Renal cortex interstitium (tissue), 11 donors: ENCODE measurements at regions not wholly inside any gene's neighbourhood (a gene's known extent, or its start where the extent isn't known, plus 50 kb on each side); places are given as distances from the start of the nearest gene placed in this dataset.

ENCODE experiments used
- DNase-seq, 11 donors: peaks; one replicate each; pipeline ENCODE4 v3.0.0-alpha.2; 2013; ENCODE audit warnings: low read depth in 9 of 11, low spot score in 4 of 11; ENCODE audit errors: extremely low read depth in 1 of 11

DNA sequence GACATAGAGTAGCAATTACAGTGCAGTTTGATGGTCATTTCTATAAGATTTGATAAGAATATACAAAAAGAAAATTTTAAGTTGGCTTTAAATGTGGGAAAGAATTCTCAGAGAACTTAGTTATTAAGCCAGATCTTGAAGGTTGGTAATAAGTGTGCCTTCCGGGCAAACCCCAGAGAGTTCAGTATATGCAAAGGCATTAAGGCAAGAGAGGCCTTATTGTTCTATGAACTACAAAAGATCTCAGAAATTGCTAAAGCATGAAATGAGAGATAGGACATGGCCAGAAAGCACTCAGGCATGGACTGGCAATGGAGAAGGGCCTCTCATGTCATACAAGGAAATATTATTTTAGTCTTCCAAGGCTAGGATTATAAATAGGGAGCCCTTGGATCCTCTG, 390.2 kb upstream of the C1orf87 start:
- DNase-seq, result no peak

DNA sequence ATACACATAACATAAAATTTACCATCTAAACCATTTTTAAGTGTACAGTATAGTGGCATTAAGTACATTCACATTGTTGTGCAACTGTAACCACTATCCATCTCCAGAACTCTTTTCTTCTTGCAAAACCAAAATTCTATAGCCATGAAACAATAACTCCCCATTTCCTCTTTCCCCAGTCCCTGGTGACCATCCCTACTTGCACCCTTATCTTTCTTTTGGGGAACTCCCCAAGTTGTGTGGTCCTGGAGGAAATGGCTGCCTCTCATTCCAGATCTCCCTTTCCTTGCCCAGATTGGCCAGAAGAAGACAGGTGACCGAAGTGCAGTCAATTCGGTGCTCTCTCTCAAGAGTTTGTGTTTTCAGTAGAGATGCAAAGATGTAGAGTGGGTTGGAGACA, 389.6 kb upstream of the C1orf87 start:
- no peak for DNase-seq

DNA sequence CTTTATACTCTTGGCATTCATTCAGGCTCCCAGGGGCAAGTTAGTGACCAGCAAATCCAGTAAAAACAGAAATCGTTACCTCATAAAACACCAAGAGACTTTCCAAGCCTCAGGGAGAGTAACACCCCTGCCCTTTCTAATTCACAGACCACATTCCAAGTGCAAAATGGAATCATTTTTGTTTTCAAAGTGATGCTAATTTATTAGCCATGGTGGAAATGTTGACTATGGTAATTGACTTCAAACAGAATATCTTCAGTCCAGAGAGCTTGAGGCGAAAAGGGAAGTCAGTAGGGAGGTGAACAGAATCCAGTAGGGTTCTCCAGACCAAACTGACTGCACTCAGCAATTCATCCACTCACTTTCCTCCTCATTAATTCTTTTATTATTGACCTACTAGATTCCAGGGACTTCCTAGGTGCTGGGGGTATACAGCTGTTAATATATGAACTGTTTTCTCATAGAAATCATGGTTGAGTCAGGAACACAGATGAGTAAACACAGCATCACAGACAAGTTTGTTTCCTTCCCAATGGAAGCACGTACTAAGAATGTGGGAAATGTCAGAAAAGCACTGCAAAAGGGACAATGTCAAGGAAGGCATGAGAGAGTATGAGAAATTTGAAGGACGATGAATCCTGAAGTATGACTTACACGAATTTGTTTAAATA, 388.5 kb upstream of the C1orf87 start:
- DNase-seq, result no peak

DNA sequence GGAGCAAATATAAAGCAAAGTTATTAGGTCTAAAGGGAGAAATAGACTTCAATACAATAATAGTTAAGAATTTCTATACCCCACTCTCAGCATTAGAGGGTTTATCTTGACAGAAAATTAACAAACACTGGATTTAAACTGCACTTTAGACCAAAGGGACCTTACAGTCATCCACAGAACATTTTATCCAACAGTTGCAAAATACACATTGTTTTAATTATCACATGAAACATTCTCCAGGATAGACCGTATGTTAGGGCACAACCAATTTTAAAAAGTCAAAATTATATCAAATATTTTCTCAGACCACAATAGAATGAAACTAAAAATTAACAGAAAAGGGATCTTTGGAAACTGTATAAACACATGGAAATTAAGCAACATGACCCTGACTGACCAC, 384.5 kb upstream of the C1orf87 start:
- no peak for DNase-seq

DNA sequence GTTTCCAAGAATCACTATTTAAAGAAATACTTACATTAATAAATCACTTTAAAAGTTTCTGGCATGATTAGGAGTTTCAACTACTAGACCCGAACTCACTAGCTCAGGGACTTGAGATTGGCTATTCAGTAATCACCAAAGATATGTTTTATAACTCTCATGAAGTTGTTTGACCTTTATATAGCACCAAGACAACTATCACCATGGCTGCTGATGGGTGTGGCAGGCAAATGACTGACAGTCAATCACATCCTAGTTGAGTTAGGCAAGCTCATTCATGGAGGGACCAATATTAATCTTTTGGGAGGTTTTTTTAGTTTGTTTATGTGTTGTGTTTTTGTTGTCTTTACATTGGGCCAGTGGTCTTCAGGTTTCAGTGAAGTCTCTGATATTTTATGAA, 376.3 kb upstream of the C1orf87 start:
- DNase-seq, result no peak

DNA sequence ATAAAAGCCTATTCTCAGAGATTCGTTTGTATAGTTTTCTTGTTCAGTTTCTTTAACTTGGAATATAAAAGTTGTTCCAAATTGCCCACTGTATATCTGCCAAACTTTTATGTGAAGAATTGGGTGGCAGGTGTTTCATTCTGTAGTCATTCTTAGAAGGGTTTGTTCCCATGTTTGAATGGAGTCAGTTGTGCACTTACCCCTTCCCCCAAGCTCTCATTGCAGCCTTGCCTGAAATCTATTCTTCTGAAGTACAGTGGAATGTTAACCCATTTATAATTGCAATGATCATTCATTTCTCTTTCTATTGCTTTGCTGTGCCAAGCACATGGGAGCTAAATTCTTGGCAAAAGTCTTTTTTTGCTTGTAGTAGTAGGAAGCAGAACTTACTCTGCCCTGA, 375.3 kb upstream of the C1orf87 start:
- no peak for DNase-seq

DNA sequence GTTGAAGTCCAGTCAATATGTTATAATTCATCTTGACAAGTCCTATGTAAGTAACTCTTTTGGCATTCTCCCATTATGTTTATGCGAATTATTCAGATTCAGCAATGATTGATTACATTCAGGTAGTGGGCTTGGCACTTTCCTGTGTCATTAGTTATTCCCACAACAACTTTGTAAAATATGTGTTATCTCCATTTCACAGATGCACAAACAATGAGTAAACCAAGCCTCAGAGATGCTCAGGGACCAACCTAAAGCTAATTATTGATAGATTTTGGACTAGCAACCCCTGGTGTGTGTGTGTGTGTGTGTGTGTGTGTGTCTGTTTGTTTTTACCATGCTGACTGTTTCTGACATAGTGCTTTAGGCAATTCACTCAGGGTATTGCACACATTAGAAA, 371.1 kb upstream of the C1orf87 start:
- no peak for DNase-seq

DNA sequence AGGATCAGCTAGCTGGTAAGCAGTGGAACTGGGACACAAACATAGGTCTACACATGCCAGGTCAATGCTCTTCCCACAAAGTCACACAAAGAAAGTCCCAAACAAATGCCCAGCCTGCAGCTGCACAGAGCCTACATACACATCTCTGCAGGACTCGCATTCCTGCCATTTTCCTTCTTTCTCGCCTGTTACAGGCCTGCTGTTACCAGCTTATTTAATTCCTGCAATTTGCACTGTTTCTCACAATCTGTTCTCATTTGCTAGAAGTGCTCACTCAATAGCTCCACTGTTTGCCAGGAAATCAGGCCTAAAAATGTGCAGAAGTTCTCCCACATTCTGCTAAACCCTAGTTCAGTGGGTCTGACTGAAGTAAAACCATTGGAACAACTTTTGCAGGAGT, 362.6 kb upstream of the C1orf87 start:
- no peak for DNase-seq

DNA sequence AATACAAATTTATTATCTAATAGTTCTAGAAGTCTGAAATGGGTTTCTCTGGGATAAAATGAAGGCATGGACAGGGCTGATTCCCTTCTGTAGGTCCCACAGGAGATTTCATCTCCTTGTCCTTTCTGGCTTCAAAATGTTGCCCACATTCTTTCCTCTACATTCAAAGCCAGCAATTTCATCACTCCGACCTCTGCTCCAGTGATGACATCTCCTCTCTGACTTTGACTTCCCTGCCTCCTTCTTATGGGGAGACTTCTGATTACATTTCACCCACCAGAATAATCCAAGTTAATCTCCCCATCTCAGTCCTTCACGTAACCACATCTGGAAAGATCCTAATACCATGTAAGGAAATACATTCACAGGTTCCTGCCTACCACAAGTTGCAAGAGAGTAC, 358.0 kb upstream of the C1orf87 start:
- no peak for DNase-seq

DNA sequence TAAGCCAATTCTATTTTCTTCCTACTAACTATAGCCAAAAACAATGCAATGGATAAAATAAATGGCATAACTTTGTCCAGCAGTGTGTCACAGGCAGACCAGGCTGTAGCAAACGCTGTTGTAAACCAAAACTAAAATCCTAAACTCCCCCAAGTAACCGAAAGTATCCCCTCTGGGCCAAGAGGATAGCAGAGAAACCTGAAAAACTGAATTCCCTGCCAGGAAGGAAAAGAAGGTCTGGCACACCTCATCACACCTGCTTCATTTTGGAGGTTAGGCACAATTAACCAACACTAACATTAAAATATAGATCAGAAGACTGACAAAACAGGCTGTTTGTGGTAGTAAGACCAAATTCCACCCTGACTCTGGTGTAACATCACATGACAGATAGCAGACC, 356.8 kb upstream of the C1orf87 start:
- no peak for DNase-seq

DNA sequence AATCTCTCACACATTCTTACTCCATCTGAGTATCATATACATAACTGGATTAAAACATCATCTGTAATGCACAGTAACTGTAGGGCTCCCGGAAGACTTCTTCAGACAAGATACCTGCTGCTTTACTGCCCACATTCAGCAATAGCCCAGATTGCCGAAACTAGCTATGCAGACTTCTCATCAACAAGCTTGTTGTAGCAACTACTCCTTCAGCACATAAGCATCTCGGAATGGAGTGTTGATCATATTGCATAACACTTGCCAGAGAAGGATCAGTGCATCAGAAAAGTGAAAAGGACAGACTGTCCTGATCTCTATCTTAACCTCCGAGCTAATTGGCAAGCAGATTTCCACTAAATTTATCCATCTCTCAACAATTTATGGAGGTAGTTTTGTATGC, 354.6 kb upstream of the C1orf87 start:
- no peak for DNase-seq

DNA sequence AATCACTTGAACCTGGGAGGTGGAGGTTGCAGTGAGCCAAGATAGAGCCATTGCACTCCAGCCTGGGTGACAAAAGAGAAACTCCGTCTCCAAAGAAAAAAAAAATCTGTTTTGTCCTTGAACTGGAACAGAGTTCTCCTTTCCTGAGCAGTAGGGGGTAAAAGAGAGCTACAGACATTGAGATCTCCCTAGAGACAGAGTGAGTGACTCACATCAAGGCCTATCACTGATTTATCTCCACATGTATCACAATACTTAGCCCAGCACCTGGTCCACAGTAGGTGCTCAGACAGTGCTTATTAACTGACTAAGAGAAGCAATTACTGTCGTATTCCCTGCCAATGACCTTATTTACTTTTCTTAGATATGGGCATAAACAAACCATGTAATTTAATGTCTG, 354.1 kb upstream of the C1orf87 start:
- no peak for DNase-seq

DNA sequence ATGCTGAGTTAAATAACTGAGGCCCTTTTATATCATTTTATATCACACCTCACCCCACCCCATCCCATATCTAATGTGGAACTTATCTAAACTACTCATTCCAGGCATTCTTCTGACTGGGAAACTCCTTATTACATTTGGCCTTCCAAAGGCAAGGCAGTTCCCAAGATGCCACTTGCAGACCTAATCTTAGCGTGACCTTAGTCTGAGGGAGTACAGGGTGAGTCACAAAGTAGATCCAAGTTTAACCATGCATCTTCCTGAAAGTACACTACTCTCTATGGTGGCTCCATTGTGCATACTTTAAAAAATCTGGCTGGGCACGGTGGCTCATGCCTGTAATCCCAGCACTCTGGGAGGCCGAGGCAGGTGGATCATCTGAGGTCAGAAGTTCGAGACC, 353.6 kb upstream of the C1orf87 start:
- no peak for DNase-seq

DNA sequence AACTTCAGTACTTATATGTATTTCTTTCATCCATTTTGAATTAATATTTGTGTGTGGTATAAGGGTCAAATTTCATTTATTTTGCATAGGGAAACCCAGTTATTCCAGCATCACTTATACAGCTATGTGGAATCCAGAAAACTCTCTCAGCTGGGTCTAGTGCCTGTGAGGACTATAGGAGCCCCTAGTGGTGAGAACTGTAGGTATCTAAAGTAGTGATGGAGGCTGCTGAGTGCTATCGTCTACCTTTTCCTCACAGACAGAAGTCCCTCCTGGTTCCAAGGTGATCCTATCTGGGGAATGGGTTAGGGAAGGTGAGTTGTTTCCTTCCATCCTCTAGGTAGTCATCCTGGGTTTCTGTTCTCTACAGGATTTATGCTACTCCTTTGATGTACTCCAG, 352.0 kb upstream of the C1orf87 start:
- no peak for DNase-seq

DNA sequence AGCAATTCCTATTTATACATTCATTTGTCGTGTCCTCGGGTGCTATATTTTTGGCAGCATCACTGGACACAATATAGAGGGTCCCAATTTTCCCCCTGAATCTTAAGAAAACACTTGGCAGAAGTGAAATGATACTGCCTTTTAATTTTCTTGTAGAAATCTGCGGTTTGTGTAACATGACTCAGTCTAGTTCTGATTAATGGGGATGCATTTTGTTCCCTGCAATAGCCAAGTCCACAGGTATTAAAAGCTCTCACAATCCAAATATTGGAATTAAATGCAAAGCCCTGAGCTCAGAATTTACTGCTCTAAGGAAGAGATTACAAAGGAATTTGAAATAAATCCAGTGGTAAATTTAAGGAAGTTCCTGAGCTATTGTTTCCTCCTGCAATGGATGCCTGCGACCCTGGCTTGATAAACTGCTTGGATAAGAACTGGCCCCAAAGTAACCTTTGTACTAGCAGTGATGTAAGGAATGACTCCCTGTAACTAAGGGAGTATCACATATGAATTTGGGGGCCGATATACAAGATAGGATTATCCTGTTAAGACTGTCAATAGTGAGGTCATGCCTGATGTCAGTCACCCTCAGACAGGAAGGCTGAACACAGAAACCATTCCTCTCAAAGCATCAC, 349.7 kb upstream of the C1orf87 start:
- peak in 1 of 11 donors; percentile 20 for DNase-seq

DNA sequence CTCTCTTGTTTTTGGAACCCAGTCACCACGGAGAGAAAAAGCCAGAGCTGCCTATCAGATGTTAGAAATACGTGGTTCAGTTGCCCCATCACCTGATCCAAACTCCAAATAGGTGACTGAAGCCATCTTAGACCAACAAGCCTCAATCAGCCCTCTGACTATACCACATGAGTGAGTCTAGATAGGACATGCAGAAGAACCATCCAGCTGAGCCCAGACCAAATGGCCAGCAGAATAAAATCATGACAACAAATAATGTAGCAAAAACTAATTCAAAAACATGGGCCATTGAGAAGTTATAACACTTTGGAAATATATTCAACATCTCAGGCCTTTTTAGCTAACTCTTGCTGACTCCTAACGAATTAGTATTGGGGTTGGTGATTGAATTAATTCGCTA, 348.4 kb upstream of the C1orf87 start:
- no peak for DNase-seq

DNA sequence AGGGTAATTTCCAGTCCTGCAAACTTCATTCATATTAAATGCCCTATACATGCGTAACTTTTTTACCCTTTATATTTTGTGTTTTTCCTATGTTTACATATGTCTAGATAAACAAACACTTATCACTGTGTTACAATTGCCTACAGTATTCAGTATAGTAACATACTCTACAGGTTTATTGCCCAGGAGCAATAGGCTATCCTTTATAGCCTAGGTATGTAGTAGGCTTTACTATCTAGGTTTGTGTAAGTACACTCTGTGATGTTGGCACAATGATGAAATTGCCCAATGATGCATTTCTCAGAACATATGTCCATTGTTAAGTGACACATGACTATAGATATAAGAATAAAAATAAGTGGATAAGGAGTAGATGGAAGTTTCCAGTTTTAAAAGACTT, 345.5 kb upstream of the C1orf87 start:
- no peak for DNase-seq

DNA sequence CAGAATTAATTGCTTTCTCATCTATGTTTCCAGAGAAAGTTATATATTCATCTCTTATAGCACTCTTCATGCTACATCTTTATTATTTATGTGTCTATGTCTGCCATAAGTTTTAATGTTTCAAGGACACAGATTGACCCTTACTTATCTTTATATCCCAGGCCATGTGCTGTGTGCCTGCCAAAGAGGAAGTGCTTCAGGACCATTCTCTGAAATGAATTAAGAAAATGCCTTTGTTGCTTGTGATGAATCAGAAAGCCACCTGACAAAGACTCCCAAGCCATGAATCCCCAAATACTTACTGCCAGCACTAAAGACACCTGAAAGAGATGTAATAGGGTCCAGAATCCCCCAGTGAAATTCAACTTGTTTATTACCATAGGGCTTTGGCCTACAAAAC, 342.1 kb upstream of the C1orf87 start:
- DNase-seq, result no peak

DNA sequence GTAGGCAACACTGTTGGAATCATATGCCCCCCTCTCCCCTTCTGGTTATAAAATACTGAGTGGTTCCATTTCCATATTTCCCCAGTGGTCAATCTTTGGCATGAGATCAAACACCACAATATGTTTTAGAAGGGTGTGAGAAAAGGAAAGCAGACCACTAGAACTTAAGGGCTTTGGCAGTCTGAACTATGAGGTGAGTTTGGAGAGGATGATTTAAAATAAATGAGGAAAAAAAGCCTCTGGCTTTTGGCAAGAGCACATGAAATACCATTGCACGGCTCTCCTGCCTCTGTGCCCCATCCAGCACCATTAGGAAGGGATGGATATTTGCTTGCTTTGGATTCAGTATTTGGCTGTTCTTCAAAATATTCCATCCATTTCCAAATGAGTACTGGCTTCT, 339.5 kb upstream of the C1orf87 start:
- no peak for DNase-seq

DNA sequence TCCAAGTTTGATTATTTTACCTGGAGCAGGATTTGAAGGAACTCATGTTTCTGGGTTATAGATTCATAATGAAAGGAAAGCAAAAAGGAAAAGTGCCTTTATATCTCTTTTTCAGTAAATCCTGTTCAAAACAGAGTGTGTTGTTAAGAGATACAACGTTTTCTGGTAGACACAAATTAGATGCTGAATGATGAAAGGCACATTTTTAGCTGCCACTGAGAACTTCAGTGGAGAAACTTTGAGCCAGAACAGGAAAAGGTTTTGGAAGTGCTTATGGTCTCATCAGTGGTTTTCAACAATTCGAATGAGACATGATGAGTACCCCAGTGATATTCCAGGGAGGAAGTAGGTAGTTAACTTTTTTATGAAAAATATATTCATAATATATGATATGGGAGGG, 338.0 kb upstream of the C1orf87 start:
- no peak for DNase-seq

DNA sequence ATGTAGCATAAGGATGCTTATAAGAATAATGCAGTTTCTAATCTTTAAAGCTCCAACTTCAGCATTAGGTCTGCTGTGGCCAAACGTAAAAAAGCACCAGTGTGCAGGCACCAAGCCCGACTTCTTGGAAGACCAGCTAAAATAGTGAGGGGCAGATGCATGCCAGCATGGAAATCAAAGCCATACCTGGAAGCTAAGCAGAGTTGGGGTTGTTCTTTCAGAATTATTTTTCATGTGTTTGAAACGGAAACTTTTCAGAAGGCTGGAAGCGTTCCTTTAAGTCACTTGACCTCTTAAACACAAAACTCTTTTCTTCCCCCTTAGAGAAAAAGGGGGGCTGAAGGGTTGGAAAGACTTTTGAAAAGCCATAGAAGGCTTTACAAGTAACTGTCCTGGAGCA, 329.2 kb upstream of the C1orf87 start:
- no peak for DNase-seq
